Type B pancreatic cell (in vitro differentiated cells): ENCODE measurements at regions not wholly inside any gene's neighbourhood (a gene's known extent, or its start where the extent isn't known, plus 50 kb on each side); places are given as distances from the start of the nearest gene placed in this dataset.

Experiments used
- DNase-seq: peaks from one replicate; pipeline ENCODE4 v3.0.0; 2021; ENCODE audit warnings: mixed read lengths; ENCODE audit not compliant: unreplicated experiment; ENCODE audit errors: extremely low spot score
- H3K27ac Mint-ChIP-seq: 2 replicates; pipeline ENCODE4 v1.8.0; 2021; ENCODE audit warnings: mild to moderate bottlenecking, mixed read lengths
- H3K27me3 Mint-ChIP-seq: 2 replicates; pipeline ENCODE4 v1.8.0; 2021; ENCODE audit warnings: mixed read lengths
- H3K36me3 Mint-ChIP-seq: 2 replicates; pipeline ENCODE4 v1.8.0; 2021; ENCODE audit warnings: mixed read lengths
- H3K4me1 Mint-ChIP-seq: one replicate; pipeline ENCODE4 v1.8.0; 2021; ENCODE audit warnings: mixed read lengths; ENCODE audit not compliant: unreplicated experiment
- H3K4me3 Mint-ChIP-seq: 2 replicates; pipeline ENCODE4 v1.8.0; 2021; ENCODE audit warnings: mild to moderate bottlenecking, mixed read lengths
- H3K9me3 Mint-ChIP-seq: 2 replicates; pipeline ENCODE4 v1.8.0; 2021; ENCODE audit warnings: mixed read lengths
- TF ChIP-seq, protein P1 (sequence below): fragments of 200-600 bp; sonication (generic); conservative IDR thresholded peaks from 2 replicates; pipeline ENCODE4 v1.5.0; 2021; ENCODE audit warnings: antibody characterized with exemption, mild to moderate bottlenecking

DNA sequence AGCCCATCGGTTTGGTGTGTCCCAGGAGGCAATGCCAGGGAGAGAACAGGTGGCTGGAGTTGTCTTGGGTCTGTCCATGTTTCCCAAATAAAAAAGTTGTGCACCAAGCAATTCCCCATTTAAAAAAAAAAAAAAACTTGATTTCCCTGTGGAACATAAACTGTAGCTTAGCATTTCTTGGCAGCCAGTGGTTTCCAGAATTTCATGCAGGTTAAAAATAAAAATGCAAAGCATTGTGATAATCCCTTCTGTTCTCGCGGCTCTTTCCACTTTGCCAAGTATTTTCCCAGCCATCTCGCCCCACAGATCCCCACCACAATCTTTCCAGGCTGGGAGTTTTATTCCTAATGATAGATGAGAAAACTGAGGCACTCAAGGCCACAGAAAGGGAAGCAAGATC is 51.4 kb upstream of the MSX1 start:
- H3K36me3 Mint-ChIP-seq, result no peaks in the 10 kb centered on the region
- peaks cover 12% of the 10 kb centered on the region for H3K27me3 Mint-ChIP-seq
- H3K4me3 Mint-ChIP-seq, result no peak overlapping the region
- DNase-seq, result no peak
- H3K9me3 Mint-ChIP-seq, result no peaks in the 10 kb centered on the region
- no peak overlapping the region for H3K27ac Mint-ChIP-seq
- peaks cover 22% of the 10 kb centered on the region for H3K4me1 Mint-ChIP-seq
- TF ChIP-seq, protein P1, sequence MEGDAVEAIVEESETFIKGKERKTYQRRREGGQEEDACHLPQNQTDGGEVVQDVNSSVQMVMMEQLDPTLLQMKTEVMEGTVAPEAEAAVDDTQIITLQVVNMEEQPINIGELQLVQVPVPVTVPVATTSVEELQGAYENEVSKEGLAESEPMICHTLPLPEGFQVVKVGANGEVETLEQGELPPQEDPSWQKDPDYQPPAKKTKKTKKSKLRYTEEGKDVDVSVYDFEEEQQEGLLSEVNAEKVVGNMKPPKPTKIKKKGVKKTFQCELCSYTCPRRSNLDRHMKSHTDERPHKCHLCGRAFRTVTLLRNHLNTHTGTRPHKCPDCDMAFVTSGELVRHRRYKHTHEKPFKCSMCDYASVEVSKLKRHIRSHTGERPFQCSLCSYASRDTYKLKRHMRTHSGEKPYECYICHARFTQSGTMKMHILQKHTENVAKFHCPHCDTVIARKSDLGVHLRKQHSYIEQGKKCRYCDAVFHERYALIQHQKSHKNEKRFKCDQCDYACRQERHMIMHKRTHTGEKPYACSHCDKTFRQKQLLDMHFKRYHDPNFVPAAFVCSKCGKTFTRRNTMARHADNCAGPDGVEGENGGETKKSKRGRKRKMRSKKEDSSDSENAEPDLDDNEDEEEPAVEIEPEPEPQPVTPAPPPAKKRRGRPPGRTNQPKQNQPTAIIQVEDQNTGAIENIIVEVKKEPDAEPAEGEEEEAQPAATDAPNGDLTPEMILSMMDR, result no peak

DNA sequence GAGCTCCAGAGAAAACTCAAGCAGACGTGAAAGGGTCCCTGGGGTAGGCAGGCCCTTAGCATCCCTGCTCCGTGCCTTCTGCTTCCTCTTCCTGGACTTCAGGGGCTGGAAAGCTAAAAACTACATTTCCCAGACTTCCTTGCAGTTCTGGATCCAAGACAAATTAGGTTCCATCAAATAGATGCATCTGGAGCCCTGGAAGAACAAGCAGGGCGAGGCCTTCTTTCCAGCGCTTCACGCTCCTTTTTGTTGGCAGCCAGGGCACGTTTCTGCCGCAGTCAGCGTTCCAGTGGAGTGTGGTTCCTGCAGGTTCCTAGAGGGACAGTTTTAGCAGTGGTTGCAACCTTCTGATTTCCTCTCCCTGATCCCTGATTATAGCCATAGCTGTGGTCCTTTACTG is 53.6 kb upstream of the MSX1 start:
- Mint-ChIP-seq H3K27me3 (peaks cover under 1% of the 10 kb centered on the region), H3K27ac (no peak overlapping the region), H3K9me3 (no peaks in the 10 kb centered on the region), H3K4me3 (no peak overlapping the region), H3K36me3 (no peaks in the 10 kb centered on the region), H3K4me1 (peaks cover 20% of the 10 kb centered on the region)
- no peak for DNase-seq
- TF ChIP-seq, protein P1, result no peak

DNA sequence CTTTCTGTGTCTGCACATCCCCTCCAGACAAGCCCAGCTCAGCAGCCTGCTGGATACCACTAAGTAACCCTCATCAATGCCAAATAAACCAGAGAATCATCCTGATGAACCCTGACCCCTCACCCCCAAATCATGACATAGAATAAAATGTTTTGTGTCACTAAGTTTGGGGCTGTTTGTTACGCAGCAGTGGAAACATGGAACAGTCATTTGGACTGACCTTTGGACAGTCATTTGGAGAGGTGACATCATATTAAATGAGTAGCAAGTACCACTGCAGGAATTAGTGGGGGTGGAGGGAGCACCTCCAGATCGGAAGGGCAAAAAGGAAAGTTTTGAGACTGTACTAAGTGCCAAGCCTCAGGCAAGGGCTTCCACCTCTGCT is 55.6 kb upstream of the MSX1 start:
- Mint-ChIP-seq H3K36me3 (no peaks in the 10 kb centered on the region), H3K27ac (no peak overlapping the region), H3K27me3 (no peaks in the 10 kb centered on the region), H3K4me3 (no peak overlapping the region), H3K4me1 (peaks cover 16% of the 10 kb centered on the region), H3K9me3 (no peaks in the 10 kb centered on the region)
- TF ChIP-seq, protein P1, result no peak
- no peak for DNase-seq

DNA sequence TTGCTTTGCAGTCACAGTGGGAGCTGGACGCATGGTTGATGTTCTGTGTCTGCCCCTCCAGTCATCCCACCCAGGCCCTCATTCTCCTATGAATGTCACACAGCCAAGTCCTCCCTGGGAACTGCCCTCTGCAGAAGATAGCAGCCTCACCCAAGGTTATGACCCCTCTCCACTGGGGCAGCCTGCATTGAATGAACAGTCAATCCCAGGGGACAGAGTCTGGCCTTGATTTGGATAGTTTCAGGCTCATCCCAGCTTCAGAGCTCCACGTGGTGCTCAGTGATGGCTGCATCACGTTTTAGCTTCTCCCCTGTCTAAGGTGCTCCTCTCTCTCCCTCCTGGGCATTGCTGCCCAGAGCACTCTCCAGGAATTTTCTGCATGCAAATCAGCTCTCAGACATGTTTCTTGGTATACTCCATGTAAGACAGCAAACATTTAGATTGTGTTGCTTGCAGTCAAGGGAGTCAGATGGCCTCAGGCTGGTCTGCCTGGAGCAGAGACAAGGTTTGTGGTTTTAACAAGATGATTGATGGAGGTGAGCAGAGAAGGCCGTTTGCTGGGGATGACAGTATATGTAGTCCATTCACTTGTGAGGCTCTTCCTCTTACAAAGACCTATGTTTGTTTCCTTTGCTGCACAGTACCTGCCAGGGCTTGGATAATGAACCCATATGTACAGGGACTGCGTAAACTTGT is 56.1 kb upstream of the MSX1 start:
- no peak overlapping the region for H3K4me3 Mint-ChIP-seq
- no peaks in the 10 kb centered on the region for H3K36me3 Mint-ChIP-seq
- no peaks in the 10 kb centered on the region for H3K9me3 Mint-ChIP-seq
- DNase-seq, result no peak
- TF ChIP-seq, protein P1, result no peak
- H3K27ac Mint-ChIP-seq, result no peak overlapping the region
- peaks cover 16% of the 10 kb centered on the region for H3K4me1 Mint-ChIP-seq
- H3K27me3 Mint-ChIP-seq, result no peaks in the 10 kb centered on the region

DNA sequence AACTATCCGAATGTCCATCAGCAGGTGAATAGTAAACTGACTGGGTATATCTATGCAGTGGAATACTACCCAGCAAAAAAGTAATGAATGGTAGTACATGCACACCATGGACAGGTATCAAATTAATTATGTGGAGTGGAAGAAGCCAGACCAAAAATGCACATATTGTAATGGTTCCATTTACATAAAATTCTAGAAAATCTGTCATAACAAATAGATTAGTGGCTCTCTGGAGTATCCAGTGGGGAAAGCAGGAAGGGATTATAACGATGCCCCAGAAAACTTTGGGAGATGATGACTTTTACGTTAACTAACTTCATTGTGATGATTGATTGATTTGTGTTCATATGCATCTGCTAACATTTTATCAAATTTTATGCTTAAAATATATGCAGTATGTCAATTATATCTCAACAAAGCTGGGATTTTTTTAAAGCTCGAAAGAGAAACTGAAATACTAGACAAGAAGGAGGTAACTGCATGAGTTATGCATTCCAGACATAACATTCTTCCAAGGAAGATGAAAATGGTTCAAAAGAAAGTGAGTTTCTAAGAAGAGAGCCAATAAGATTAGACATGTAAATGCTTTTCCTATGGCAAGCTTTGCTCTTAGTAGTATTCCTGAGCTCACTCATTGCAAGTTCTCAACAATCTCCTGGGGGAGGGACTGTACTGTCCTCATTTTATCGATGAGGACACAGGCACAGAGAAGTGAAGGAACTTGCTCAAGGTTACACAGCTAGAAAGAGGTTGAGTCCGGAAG is 58.6 kb upstream of the MSX1 start:
- Mint-ChIP-seq H3K27me3 (no peaks in the 10 kb centered on the region), H3K9me3 (peaks cover 9% of the 10 kb centered on the region), H3K36me3 (no peaks in the 10 kb centered on the region), H3K27ac (no peak overlapping the region), H3K4me3 (no peak overlapping the region), H3K4me1 (peaks cover 16% of the 10 kb centered on the region)
- TF ChIP-seq, protein P1, result no peak
- no peak for DNase-seq
